ENCODE measurements at regions not wholly inside any gene's neighbourhood (a gene's known extent, or its start where the extent isn't known, plus 50 kb on each side); places are given as distances from the start of the nearest gene placed in this dataset.
"Not testable (repeated sequence)": the region's sequence is repeated elsewhere in the genome, so short reads cannot be mapped to it uniquely, and the experiment has no call there.

DNA sequence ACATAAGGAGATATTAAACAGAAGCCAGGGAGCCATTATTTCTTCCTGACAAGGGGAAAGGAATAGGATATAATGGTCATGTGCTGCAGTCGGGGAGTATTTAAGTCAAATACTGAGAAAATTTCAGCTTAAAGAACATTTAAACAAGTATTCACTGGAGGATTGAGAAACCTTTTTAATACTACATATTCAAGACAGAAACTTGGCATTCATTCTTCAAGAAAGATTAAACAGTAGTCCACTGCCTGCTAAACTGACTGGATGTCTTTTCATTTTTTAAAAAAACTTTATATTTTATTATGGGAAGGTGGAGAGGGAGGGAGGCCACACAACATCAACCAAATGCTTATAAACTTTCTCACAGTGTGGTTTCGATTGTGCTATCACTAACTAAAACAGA is 107.4 kb upstream of the CBLB start:
- in situ Hi-C loops (cut with MboI; ENCODE audit: low sequenced_read_pairs), result no loop called here

DNA sequence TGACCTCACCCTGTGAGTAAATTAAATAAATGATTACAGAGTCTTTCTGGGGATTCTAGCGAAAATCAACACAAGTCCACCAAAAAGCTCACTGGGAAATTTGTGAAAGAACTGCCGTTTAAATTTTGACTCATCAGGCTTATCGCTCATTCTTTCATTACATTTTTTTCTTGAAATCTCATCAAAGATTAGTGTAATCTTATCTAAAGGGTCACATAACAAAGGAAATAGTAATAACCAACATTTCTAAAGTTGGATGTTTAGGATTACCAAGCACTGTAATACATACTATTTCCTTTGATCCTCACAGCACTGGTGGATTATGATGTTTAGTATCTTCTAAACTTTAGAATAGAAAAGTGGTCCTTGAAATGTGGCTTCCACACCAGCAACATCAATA is 111.1 kb upstream of the CBLB start:
- in situ Hi-C loops (cut with MboI; ENCODE audit: low sequenced_read_pairs), result no loop called here

DNA sequence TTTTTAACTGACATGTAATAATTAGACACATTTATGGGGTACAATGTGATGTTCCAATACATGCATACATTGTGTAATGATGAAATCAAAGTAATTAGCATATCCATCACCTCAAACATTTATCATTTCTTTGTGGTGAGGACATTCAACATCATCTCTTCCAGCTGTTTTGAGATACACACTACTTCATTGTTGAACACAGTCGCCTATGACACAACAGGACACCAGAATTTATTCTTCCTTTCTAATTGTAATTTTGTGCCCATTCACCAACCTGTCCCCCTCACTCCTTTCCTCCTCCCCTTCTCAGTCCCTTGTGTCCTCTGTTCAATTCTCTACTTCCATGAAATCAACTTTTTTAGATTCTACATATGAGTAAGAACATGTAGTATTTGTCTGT is 113.4 kb upstream of the CBLB start:
- in situ Hi-C loops (cut with MboI; ENCODE audit: low sequenced_read_pairs), result no loop called here

DNA sequence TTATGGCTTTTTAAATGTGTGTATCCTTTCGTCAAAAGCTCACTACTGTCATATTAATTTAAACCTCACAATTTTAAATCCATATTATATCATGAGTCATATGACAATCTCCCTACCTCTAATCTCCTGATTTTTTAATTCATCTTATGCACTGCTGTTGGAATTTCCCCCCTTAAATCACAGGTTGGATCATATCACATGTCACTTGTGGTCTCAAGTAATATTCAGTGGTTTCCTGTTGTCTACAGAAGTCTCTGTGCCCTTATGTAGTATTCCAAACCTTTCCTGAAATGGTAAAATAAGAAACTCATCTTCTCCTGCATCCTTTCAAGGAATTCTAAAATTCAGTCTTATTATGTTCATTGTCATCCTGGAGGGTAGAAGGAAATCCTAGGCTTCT is 116.0 kb upstream of the CBLB start:
- in situ Hi-C loops (cut with MboI; ENCODE audit: low sequenced_read_pairs), result no loop called here

DNA sequence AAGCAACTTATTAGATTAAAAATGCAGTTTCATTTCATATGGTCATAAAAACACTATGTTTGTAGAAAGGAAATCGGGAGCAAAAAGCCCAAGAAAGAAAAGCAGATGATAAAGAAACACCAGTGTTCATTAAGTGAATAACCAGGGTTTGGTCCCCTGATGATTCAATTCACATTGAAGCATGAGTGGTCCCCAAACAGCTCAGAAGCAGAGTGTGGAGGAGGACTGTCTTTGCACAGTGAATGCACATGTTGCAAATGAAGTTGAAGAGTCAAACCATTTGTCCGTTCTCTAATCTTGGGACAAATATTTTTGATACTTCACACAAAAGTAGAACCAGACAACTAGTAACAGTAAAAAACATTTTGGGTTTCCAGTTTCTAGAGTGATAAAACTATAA is 117.5 kb upstream of the CBLB start:
- in situ Hi-C loops (cut with MboI; ENCODE audit: low sequenced_read_pairs), result not testable (repeated sequence)

DNA sequence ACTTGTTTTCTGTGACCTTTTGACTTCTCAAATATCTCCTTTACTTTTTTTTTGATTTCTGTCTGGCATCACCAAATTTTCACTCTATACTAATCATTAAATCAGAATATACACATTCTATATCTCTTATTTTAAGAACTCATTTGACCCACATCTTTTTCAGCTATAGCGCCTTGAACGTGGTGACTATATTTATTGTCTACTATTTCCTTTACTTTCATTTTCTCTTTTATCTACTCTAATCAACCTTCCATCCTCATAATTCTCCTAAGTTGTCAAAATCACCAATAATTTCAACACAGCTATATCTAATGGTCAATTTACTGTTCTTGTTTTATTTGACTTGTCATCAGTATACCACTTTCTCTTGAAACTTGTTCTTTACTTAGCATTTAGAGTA is 119.0 kb upstream of the CBLB start:
- in situ Hi-C loops (cut with MboI; ENCODE audit: low sequenced_read_pairs), result no loop called here

DNA sequence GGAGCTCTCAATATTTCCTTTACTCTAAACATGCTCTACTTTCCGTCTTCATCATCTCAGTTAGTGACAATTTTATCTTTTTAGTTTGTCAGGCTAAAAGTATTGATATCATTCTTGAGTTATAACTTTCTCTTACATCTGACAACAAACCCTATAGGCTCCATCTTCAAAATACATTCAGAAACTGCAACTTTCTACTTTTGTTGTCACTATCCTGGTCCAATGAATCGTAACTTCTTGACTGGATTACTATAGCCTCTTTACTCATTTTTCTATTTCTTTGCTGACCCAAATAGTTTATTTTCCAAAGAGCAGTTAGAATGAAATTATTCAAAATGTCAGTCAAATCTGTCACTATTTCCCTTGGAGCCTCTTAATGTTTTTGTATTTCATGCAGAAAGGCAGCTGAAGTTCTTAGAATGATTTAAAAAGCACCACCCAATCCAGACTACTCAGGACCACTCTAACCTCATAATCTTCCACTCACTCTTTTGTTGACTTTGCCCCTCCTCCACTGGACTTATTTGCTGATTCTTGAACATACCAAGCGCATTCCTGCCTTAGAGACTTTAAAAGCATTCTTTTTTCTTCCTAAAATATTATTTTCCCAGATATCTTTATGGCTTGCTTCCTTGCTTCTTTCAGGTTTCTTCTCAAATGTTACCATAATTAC is 119.9 kb upstream of the CBLB start:
- in situ Hi-C loops (cut with MboI; ENCODE audit: low sequenced_read_pairs), result no loop called here

DNA sequence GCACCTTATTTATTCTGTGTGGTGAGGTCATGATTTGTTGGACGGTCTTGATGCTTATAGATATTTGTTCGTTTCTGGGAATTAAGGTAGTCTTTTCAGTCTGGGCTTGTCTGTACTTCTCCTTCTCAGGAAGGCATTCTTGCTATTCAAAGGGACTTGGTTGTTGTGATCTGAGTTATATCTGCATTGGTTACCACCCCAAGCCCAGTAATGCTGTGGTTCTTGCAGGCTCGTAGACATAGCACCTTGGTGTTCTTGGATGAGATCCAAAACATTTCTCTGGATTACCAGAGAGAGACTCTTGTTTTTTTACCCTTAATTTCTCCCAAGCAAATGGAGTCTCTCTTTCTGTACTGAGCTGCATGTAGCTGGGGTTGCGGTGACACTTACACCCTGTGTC is 128.0 kb upstream of the CBLB start:
- in situ Hi-C loops (cut with MboI; ENCODE audit: low sequenced_read_pairs), result no loop called here

DNA sequence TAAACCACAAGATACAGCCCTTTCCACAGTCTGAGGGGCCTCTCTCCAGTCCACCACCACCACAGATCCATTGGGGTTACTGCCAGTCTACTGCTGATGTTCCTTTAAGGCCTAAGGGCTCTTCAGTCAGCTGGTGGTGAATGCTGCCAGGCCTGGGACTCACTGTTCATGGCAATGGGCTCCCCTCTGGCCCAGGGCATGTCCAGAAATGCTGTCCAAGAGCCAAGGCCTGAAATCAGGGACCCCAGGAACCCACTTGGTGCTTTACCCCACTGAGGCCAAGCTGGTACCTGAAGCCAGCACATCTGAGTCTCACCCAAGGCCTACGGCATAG is 128.6 kb upstream of the CBLB start:
- in situ Hi-C loops (cut with MboI; ENCODE audit: low sequenced_read_pairs), result no loop called here

DNA sequence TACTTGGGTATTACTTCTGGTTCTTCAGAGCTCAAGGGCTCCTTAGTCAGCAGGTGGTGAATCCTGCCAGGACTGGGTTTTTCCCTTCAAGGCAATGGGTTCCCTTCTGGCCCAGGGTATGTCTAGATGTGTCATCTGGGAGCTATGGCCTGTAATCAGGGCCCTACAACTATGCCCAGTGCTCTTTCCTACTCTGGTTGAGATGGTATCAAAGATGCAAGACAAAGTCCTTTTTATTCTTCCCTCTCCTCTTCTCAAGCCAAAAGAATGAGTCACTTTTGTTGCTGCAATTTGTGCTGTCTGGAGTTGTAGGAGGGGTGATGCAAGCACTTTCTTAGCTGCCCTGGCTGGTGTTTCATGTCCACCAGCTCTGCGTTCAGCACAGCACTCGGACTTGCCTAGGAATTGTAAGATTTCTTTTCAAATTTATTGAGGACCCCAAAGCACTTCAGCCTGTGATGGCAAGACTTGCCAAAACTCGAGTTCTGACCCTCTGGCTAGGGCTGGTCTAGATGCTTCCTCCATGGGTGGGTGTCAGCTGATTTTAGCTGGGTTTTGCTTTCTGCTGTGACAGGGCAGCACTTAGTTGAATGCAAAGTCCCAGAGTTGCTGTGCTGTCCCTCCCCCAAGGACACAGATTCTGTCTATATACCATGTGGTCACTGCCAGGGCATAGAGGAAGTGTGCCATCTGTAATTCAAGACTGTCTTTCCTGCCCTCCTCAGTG is 129.2 kb upstream of the CBLB start:
- in situ Hi-C loops (cut with MboI; ENCODE audit: low sequenced_read_pairs), result no loop called here

DNA sequence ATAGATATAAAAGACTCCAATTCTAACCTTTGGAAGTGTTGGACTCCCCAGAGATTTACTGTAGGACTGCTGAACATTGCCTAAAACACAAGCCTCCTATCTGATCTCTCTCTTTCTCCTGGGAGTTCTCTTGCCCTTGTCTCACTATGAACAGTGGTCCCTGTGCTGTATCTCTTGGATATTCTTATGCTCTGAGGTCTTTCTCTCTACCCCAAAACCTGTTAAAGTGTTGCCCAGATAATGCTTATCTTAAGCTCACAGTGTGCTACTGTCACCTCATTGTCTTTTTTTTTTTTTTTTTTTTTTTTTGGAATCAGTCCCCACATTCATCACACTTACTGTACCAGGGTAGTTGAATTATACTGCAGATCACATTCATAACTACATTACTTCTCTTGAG is 131.0 kb upstream of the CBLB start:
- in situ Hi-C loops (cut with MboI; ENCODE audit: low sequenced_read_pairs), result no loop called here

DNA sequence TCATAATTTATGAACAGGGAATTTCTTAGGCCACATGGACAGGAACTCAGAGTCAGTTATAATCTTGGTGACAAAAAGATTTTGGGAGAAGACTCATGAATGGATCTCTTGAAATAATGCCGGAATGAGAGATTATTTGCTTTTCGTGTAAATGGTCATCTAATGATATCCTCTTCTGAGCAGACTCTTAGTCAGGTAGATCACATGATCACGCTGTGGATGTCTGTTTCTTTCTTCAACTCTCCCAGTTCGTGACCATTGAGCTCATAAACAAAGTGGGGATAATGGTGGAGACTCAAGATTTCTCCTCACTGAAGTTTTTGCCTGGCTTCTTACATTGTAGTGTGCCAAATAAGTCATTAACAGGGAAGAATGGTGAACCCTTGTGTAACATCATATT is 133.1 kb upstream of the CBLB start:
- in situ Hi-C loops (cut with MboI; ENCODE audit: low sequenced_read_pairs), result no loop called here

DNA sequence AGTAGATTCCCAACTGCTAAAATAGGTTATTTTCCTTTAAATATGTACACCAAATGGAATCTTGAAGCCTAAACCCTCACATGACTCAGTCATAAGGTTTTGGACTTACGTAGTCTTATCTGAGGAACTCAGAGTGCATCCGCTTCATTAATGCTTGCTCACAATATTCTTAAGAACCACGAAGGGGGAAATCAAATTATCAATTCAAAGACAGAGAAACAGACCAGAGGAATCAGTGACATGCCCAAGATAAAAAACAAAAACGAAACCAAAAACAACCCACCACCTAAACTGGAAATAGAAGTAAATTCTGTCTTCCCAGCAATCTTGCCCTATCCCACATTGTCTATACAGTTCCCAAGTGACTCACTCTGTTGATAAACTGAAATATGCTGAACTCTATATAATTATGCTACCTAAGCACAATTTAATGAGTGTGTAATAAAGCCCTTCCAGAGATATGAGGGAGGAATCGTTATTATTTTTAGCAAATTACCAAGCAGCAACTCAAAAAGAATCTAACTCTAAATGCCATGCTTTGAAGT is 135.4 kb upstream of the CBLB start:
- in situ Hi-C loops (cut with MboI; ENCODE audit: low sequenced_read_pairs), result no loop called here

DNA sequence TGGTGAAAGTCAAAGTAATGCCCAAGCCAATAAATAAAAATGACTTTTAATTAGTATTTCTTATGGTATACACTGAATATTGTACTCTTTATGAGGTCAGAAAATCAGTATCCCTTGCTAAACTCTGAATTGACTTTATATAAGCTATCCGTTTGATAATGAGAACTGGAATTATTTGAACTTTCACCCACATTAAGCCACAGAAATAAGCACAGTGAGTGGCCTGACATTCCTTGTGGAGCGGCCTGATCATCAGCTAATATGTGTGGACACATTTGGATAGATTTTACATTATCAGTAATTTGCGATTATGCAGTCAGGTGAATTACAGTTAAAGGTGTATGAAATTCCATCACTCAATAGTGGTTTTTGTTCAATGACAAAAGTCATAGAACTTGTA is 136.0 kb upstream of the CBLB start:
- in situ Hi-C loops (cut with MboI; ENCODE audit: low sequenced_read_pairs), result no loop called here

DNA sequence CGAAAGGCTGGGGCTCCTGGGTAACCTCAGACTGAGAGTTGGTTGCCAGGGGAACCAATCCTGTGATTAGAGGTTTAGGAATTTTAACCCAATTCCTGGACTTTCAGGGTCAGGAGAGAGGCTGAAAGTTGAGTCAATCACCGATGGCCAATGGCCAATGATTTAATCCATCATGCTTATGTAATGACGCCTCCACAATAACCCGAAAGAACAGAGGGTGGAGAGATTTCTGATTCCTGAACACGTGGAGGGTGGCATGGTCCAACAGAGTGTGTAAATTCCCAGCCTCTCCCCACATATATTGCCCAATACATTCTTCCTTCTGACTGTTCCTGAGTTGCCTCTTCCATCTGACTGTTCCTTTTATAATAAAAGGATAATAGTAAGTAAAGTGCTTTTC is 137.2 kb upstream of the CBLB start:
- in situ Hi-C loops (cut with MboI; ENCODE audit: low sequenced_read_pairs), result no loop called here

DNA sequence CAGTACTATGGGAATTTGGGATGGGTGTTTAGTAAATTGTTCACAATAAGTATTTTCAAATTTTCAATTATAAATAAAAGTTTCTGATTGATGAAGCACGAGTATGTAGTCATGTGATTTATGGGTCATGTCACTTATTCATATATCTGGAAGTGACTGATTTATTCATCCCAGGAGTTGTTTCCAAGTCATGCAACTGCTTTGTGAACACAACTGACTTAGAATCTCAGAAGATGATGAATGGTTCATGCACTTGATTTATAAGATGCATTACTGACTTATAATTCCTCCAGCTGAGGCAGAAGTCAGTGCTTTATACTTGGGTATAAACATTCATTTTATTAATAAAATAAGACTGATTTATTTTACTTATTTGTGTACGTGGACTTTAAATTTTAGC is 137.8 kb upstream of the CBLB start:
- in situ Hi-C loops (cut with MboI; ENCODE audit: low sequenced_read_pairs), result no loop called here

DNA sequence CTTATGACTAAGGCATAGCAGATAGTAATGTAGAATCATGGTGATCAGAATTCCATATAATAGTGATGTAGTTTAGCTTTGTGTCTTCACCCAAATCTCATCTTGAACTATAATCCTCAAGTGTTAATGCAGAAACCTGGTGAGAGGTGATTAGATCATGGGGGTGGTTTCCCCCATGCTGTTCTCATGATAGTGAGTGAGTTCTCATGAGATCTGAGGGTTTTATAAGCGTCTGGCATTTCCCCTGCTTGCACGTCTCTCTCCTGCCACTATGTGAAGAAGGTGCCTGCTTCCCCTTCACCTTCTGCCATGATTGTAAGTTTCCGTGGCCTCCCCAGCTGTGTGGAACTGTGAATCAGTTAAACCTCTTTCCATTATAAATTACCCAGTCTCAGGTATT is 138.7 kb upstream of the CBLB start:
- in situ Hi-C loops (cut with MboI; ENCODE audit: low sequenced_read_pairs), result no loop called here

DNA sequence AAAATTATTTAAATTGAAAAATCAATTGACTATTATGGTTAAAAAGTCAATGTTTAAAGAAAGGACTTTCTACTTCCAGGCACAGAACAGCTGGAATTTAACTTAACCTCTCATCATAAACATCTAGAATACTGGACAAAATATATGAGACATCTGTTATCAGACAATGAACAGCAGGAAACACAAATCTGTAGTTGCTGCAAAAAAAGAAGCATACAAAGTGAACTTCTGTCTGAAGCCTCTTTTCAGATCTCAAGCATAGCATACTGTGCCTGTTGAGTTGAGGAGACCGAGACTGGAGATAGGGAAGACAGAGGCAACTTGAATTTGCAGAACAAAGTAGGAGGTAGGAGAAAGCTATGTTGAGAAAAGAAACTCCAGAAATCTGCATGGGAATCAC is 140.0 kb upstream of the CBLB start:
- in situ Hi-C loops (cut with MboI; ENCODE audit: low sequenced_read_pairs), result no loop called here

DNA sequence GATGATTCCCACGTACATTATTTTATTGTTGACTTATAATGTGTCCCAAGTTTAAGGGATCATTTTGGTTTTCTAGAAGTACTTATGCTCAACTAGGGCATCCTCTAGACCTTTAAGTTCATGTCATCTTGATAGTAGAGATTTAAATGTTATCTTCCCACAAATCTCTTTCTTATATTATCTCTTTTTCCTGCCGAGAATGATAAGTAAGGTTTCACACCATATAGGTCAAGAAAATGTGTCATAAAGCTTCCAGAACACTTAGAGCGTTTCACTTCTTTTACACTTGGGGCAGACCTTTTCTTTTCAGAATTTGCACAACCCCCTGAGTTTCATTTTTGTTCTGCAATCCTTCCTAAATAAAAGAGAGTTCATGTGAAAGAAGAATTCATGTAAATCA is 142.0 kb upstream of the CBLB start:
- in situ Hi-C loops (cut with MboI; ENCODE audit: low sequenced_read_pairs), result no loop called here

DNA sequence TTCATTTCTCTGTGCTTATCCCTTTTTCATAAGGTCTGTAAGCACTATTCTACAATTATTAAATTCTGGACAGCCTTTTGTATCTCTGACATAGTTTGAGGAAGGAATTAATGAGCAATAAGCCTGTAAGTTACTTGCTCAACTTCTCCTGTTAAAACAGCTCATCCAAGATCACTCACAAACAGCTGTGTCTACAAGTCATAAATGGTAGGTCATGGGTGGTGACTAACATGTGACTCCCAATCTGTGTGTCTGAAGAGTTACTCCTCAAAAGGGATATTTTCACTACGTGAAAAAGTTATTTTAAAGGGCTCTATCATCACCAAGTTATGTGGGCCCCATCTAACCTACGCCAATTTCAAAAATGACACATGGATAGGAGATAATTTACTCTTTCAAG is 145.2 kb upstream of the CBLB start:
- in situ Hi-C loops (cut with MboI; ENCODE audit: low sequenced_read_pairs), result no loop called here

DNA sequence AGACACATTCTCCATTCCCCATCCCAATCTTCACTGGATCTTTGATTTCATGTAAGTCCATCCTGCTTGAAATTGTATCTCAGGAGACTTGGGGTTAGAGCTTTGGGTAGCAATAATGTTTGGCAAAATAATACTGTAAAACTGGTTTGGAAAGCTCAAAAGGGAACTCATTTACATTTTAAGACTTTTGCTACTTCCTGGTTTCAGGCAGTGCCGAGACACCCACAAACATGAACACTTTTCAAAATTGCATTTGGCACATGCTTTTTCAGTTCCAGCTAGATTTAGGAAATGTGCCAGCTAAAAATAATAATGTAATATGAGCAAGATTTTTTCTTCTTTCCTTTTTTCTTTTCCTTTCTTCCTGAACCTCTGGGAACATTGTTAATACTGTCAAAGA is 145.7 kb upstream of the CBLB start:
- in situ Hi-C loops (cut with MboI; ENCODE audit: low sequenced_read_pairs), result no loop called here

DNA sequence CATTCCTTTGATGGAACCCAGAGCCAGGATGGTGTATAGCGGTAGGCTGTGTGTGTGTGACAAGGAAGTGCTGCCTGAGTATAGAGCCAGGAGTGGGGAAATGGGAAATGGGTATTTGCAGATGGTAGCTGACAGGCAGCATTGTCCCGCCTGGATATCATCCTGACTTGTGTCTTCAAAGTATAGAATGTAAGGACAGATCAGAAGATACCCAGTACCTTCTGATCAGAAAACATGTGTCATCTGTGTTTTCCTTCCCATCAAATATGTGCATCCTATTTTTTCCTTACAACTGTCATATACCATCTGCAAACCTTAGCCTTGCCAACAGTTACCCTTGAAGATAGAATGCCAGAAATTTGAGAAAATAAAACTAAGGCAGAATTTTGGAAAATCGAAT is 146.2 kb upstream of the CBLB start:
- in situ Hi-C loops (cut with MboI; ENCODE audit: low sequenced_read_pairs), result no loop called here

DNA sequence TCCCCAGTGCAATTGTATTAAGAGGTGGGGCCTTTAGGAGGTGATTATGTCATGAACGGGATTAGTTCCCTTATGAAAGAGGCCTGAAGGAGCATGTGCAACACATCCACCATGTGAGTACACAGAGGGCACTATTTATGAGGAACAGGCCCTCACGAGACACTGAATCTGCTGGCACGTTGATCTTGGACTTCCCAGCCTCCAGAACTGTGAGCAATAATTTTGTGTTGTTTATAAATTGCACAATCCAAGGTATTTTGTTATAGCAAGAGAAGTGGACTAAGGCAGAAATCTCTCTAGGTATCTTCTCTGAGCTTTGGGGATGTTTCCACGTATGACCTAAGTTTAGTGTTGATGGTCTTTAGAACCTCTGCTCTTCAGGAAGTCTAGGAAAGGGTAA is 149.3 kb upstream of the CBLB start:
- in situ Hi-C loops (cut with MboI; ENCODE audit: low sequenced_read_pairs), result no loop called here

Measured in HL-60/S4 (cell line).